GM12873 (cell line): ENCODE measurements at regions not wholly inside any gene's neighbourhood (a gene's known extent, or its start where the extent isn't known, plus 50 kb on each side); places are given as distances from the start of the nearest gene placed in this dataset.

Source experiments
- CTCF ChIP-seq: IDR thresholded peaks from 2 replicates; pipeline ENCODE4 v1.5.1; 2012; ENCODE audit warnings: low read depth, mild to moderate bottlenecking, moderate library complexity, low read length, control low read depth; ENCODE audit not compliant: insufficient read depth; ENCODE audit errors: missing control alignments

- no peak for TF ChIP-seq CTCF
Measured at GRCh38 chr10:57661206-57661605, 606.5 kb downstream of the IPMK start.

- peak; percentile 86 for TF ChIP-seq CTCF
Measured at GRCh38 chr10:57657164-57657765, 610.4 kb downstream of the IPMK start.

GRCh38 chr10:57654856-57655255 is 612.8 kb downstream of the IPMK start:
- no peak for TF ChIP-seq CTCF

- TF ChIP-seq CTCF: no peak
Measured at GRCh38 chr10:57638411-57638810, 629.3 kb downstream of the IPMK start.

- no peak for TF ChIP-seq CTCF
Measured at GRCh38 chr10:57628592-57629284, 639.0 kb downstream of the IPMK start.

- no peak for TF ChIP-seq CTCF
Measured at GRCh38 chr10:57627642-57628178, 640.0 kb downstream of the IPMK start.

- no peak for TF ChIP-seq CTCF
Measured at GRCh38 chr10:57624856-57625592, 642.7 kb downstream of the IPMK start.
